IPS DF 4.7 (cell line): ENCODE measurements at regions not wholly inside any gene's neighbourhood (a gene's known extent, or its start where the extent isn't known, plus 50 kb on each side); places are given as distances from the start of the nearest gene placed in this dataset.

Experiments
- DNase-seq: peaks from one replicate; pipeline ENCODE4 v3.0.0-alpha.2; 2013; ENCODE audit warnings: low spot score; ENCODE audit errors: extremely low read depth

DNA sequence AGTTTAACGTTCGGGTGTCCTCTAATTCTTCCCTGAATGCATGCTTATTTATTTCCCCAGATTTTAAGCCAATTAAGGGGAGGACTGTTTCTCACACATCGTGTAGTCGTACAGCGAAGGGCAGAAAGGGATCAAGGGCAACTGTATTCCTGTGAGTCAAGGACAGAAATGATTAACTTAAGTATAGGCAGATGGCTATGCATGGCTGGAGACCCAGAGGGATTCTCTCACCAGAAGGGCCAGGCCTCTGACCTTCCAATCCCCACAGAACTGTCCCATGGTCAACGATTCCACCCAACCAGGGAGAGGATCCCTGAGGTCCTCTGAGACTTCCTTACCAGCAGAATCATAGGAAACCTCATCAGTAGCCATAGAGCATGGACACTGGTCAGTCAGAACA lies 161.8 kb upstream of the MAP1B start:
- DNase-seq: no peak

DNA sequence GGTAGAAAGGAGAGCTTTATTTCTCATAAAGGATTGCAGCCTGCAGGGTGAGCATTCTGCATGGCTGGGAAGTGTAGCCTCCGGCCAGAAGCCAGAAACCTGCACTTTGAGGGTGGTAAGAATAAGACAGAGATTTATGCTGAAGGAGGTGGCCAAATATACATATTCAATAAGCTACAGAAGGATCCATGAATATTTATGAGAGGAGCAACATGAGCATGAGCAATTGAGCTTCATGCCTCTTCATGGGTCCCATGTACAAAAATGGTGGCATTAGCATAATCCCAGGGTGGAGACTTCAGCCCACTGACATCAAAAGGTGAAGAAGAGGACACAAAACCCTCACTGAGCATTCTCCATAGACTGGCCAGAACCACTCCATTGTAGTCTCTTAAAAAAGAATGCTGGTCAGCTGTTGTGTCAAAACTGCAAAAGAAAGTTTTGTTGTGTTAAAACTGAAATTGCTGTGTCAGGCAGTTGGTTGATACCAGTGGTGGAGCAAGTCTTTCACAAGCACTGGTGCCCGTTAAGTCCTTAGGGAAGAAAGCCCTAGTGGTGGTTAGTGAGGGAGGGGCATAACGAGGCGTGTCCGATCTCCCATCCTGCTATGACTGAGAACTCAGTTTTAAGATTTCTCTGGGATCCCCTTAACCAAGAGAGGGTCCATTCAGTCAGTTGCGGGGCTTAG lies 160.8 kb upstream of the MAP1B start:
- no peak for DNase-seq

DNA sequence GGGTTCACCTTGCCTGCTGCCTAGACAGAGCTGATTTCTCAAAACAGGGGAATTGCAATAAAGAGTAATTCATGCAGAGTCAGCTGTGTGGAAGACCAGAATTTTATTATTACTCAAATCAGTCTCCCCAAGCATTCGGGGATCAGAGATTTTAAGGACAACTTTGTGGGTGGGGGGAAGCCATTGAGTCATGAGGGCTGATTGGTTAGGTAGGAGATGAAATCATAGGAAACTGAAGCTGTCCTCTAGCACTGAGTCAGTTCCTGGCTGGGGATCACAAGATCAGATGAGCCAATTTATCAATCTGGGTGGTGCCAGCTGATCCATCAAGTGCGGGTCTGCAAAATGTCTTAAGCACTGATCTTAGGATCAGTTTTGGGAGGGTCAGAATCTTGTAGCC lies 159.1 kb upstream of the MAP1B start:
- DNase-seq: no peak

DNA sequence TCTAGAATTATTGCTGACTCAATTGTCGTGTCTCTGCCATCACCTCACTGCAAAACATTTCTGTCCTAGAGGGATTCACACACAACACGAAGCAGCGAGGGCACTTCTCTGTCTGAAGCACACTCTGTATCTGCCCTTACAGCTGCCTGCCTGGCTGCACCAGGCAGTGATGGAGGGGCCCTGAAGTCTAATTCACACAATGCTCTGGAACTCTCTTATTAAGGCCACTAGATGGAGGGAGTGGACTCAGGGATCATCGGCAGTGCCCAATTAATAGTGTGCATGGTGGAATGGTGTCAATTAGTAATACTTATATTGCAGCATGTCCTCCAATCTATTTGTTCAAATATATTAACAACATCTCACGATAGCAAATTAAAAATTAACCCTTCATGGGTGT lies 157.5 kb upstream of the MAP1B start:
- no peak for DNase-seq

DNA sequence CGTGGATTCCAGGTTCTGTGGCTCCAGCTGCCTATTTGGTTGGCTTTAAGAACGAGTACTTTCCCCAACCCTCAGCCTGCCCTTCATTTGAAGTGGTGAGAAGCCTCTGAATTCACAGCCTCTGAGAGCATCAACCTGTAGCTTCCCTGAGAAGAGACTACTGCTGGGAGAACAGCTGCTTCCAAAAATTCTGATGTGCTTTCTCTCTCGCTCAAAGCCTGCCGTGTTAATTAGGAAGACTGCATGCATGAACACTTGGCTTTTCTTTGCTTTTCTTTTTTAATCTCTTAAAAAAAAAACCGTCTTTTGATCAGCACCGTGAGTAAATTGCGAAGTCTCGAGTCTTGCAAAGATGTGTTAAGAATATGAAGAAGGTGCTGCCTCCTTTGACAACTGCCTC lies 153.4 kb upstream of the MAP1B start:
- DNase-seq: no peak

DNA sequence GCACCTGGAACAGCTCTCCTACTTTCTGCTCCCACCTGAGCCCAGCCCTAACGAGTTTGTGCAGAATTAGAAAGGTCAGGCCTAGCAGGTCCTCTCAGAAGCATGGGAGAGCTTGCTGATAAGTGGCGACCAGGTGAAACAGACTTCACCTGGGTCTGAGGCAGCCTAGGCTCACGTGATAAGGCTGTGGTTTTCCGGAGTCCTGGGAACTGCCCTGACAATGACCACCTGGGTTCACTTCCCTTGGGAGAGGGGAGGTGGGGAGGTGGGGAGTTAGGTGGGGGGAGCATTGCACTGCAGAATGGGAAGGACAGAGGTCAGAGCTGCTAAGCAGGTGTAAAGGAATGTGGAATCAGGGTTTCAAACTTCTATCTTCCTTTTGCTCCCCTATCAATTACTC lies 152.9 kb upstream of the MAP1B start:
- no peak for DNase-seq

DNA sequence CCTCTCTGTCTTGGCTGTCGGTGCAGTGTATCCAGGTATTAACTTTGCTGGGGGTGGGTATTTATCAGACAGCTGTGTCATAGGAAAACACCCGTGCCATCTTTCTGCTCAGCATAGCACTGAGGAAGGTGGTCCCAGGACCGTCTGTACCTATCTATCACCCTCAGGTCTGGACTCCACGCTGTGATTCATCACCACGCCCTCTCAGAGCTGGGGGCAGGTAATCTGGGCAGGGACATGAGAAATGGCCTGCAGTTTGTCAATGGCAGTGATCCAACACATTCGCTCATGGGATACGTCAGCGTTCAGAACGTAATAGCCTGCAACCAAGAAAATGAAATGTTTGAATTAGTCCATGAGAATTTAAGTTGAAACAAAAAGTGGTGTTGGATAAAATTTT lies 151.6 kb upstream of the MAP1B start:
- no peak for DNase-seq

DNA sequence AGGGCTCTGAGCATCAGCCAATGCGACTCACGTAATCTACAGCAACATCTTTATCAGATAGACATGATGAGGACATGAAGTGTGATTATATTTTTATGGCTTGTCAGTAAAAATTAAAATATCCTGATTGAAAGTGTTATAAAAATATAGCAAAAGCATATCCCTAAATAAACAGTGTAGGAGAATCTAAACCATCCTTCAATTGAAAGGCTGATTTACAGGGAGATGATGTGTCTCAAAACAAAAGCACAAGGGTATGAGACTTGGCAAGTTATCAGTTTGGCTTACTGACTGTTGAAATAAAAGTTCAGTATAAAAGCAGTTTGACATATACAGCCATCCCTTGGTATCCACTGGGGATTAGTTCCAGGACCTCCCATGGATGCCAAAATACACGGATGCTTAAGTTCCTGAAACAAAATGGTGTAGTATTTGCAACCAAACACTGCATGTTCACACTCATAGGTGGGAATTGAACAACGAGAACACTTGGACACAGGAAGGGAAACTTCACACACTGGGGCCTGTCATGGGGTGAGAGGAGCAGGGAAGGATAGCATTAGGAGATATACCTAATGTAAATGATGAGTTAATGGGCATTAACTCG lies 149.9 kb upstream of the MAP1B start:
- no peak for DNase-seq

DNA sequence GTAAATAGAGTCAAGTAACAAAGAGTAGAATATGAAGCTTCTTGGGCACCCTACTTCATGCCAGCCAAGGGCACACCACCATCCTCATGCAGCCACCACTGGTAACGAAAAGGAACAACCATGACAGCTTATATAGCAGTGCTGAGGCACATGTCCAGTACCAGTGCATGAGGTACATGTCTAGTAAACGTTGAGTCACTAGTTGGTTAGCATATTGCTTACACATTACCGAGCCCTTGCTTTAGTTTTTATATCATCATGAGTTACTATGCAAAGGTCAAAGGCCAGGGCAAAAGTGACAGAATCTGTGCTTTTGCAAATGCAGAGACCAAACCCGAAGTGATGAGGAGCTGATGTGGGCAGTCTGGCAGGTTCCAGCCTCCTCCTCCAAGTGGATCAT lies 147.1 kb upstream of the MAP1B start:
- DNase-seq: no peak

DNA sequence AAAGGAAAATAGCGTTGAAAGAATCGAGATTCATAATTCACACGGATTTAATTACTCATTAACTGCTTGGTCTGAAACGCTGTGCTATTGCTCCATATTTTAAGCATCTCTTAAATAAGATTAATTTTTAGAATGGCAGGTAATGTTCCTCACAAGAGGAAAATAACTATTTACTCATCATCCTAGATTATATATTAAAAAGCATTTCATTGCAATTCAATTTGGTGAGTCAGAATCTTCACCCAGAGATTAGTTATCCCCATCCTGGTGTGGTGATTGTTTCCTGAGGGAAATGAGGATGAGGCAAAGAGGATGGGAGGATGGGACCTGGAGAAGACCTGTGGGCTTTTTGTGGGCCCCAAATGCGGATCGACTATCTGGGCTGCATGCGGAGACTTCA lies 145.5 kb upstream of the MAP1B start:
- no peak for DNase-seq

DNA sequence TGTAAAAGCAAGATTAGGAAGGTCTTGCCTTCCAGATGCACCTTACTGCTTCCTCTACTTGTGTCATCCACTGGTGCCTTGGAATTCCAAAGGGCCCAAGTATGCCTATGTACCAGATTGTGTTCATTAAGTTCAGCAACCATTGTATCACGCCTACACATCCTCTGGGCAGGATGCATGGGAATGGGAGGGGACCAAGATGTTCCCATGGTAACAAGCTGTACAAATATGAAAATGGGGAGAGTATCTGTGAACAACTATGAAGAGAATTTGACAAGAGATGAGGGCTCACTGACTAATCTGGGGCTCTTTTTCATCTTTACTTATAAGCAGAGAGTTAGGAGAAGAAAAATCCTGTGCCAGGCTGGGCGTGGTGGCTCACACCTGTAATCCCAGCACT lies 137.8 kb upstream of the MAP1B start:
- no peak for DNase-seq

DNA sequence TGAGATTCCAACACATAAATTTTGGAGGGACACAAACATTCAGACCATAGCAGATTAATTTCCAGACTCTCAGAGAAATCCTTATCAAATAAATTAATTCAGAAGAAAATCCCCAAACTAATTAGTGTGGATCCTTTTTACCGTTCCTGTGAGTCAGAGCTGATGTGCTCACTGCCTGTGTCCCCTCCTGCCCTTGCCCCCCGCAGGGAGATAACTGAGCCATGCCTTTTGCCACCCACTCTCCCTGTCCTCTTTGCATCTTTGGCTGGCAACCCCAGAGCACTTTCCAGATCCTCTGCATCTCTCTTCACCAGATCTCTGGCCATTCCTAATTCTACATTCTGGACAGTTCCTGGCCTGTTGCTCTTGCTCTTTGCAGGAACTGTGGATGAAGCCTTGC lies 135.4 kb upstream of the MAP1B start:
- no peak for DNase-seq

DNA sequence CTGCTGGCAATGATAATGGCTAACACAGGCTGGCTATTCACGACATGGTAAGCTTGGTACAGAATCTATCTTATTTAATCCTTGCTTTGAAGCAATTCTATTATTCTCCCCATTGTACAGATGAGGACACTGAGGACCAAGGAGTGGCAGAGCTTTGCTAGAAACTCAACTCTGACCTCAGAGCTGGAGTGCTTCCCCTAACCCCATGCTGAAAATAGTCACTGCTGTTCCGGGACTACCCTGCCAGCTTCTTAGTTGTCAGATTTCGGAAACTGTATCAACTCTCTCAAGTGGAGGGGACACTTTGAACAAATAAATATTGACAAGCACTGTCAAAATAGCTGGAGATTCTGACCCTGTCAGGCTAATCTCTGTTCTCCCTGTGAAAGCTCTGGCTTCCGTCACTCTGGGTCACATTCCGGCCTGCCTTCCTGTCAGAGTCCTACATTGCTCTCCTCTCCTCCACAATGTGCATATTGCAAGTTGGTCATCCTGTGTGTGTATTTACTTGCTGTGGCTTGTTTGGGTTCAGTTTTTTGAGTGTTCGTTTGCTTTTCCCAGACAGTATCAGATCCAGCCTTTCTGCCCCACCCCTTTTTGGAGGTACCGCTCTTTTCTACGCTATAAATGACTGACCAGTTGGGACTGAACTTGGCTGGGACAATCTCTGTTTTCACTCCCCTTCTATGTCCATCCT lies 134.3 kb upstream of the MAP1B start:
- DNase-seq: no peak

DNA sequence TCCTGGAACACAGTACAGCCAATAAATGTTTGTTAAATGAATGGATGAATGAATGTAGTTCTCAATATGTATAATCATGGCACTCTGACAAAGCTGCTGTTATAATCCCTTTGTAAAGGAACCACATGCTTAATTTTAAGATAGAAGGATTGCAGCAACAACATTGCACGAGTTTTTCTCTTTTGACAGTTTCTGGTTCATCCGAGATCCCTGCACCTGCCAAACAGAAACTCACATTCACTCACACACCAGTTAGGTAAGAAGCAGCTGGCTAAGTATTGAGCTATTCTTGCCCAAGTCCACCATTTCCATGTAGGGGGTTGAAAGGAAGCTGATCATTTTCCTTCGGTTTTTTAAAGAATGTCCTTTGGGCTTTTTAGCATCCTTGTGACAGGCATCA lies 133.7 kb upstream of the MAP1B start:
- no peak for DNase-seq

DNA sequence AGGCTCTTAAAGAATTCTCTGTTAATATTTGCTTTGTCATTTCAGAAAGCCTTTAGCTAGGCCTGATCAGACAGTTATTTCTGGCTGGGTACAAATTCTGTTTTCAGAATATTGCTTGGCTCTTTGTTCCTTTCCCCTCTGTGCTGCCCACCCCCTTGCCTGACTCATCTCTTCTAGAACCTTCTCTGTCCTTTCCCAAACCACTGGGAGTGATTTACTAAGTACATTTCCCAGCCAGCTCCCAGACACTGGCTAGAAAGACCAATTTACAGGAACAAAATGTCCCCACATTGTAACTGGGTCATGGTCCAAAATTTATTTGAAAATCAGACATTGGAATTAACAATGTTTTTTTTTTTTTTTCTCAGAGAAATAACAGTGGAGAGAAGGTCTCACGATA lies 133.1 kb upstream of the MAP1B start:
- DNase-seq: no peak

DNA sequence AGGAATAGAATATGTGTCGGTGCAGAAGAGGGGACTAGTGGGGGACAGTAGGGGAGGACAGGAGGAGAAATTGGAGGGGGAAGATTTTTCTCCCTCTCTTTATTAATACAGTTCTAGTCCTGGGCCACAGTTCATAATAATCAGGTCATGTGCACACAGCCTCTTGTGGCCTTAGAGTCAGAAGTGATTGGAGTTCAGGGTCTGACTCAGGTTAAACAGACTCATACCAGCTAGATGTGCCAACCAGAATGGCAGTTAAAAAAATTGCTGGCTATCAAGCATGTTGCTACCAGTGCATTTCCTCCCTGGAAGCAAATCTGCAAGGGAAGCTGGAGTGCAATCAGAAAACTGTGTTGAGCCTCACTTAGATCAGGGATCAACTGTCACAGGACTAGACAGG lies 132.7 kb upstream of the MAP1B start:
- DNase-seq: no peak

DNA sequence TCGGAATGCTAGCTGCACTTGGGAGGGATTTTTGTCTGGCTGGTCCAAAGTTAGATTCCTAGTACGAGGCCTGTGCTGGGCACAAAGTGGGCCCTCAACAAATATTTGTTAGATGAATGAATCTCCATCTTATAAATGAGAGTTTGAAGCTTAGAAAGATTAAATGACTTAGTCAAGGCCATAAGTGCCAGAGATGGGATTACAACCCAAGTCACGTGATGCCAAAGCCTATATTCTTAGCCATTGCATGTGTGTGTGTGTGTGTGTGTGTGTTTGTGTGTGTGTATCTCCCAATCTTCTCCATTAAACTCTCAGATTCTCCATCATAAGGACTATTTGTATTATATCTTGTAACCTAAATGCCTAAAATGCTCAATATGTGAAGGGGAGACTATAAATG lies 130.8 kb upstream of the MAP1B start:
- DNase-seq: no peak

DNA sequence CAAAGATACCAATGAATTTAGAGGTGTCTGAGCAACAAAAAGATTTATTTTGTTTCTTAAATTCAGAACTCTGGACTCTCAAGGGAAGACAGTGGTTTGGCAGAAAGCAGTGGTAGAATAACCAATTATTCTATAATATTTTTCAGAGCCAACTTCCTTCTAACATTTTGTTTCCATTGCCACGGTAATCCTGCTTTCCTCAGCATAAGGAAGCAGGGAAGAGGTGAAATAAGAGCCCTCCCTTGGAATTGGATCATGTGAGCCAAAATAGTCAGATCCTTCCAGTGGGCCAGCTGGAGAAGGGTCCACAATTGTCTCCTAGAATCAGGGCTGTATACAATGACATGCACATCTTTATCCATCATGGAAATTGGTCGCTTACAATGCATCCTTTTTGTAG lies 130.0 kb upstream of the MAP1B start:
- DNase-seq: no peak

DNA sequence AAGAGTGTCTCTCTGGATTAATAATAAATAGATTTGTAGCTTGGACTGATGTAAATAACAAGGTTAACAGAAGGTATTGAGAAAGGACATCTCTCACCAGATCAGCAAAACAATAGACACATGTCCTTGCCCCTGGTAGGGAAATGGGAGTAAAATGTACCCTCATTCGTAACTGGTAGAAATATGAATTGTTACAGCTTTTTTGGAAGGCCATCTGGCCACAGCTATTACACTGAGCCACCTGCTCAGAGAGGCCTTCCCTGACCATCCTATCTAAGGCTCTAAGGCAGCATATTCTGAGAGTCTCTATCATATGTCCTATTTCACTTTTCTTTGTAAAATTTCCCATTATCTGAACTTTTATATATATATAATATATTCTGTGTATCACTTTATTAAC lies 129.1 kb upstream of the MAP1B start:
- DNase-seq: no peak

DNA sequence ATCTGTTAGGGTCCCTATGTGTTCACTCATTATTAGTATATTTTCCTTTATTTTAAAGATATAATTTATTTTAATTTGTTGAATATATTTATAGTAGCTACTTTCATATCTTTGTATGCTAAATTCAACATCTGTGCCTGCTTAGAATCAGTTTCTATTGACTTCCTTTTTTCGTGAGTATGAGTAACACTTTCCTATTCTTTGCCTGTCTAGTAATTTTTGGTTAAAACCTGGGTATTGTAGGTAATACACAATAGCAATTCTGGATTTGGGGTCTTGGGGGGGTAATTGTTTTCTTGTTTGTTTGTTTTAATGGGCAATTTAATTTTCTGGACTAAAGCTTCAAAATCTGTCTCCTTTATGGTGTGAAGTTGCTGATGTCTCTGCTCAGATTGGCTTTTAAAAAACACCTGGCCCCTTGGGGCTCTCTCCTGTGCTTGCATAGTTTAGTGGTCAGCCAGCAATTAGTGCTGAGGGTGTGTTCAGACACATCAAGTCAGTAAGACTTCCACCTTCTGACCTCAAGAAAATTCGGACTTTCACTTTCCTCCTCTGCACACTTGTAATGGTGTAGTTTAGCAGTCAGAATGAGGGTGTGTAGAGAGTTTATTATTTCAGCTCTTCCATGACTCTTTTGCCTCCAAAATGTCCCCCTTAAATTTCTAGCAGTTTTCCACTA lies 124.4 kb upstream of the MAP1B start:
- DNase-seq: no peak

DNA sequence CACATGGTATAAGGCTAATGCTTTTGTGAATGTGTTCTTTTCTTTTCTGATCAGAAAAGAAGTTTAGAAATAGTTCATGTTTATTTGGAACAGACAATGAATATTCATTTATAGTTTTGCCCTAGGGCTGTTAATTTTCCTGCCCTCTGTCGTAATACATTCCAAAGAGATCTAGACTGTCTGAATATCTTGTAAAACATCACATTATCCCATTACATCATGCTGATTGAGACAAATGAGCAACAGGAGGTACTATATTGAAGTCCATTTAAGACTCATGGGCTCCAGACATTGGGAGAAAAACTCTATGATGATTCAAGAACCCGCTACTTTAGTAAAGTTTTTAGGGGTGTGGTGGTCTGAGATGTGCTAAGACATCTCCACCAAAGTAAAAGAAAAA lies 121.2 kb upstream of the MAP1B start:
- no peak for DNase-seq

DNA sequence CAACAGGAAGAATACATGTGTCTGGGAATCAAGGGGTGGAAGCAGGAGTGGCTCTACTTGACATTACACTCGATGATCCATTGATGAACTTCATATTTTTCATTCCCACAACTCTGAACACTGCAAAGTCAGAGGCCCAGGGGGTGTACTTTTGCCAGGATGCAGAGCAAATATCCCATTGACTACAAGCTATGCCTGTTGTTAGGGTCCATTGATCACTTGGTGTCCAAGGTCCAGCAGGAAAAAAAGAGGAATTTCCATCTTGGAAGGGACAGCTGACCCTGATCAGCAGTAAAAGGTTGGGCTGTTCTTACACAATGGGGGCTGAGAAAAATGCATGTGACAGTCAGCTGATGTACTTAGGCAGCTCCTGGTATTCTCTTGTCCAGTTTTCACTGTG lies 118.5 kb upstream of the MAP1B start:
- no peak for DNase-seq

DNA sequence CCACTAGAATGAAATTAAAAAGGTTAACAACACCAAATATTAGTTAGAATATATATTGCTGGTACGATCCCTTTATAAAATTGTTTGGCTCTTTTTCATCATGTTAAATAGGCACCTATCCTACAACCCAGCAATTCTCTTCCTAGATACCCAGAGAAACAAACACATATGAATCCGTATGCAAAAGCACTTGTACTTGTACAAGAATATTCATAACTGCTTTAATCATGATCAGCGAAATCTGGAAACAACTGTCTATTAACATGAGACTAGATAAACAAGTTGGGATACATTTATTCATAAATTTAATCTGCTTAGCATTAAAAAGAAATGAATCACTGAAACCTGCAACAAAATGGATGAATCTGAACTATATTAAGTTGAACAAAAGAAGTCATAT lies 113.7 kb upstream of the MAP1B start:
- DNase-seq: no peak
